ENCODE measurements at regions not wholly inside any gene's neighbourhood (a gene's known extent, or its start where the extent isn't known, plus 50 kb on each side); places are given as distances from the start of the nearest gene placed in this dataset.

DNA sequence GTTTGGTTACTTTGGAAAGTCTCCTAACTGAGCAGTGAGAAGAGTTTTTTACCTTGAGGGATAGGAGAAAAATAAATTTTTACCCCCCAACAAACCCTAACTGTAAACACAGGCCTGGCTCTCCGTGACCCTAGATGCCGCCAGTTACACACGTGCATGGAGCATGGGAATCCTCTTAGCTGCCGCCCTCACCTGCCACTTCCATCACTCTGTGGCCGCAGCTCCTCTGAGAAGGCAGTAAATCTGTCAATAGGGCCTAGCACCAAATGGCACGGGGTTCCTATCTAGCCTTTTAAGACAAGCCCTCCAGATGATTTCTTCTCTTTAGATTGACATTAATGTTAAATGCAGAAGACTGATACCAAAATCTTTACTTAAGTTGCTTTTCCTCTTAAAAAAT is 330.3 kb upstream of the FAM241A start:
- DNase-seq = no peak

DNA sequence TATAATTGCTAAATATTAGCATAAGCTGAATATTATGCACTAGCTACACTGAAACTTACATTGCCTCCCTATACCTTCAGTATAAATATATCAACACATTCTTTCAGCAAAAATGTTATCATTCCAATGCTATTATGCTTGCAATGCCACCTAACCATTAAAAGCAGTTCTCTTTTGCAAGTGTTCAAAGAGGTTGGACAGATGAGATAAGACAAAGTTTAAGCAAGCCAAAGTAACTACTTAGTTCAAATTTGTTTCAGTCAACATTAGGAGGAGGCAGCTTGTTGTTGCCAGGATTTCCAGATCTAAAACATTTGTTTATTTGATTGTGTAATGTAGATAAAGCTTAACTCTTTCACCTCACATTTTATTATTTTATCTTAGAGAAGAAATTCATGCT is 323.9 kb upstream of the FAM241A start:
- DNase-seq = no peak

- no peak for DNase-seq
Observed at GRCh38 chr4:111836601-111837000, 308.7 kb upstream of the FAM241A start.

- no peak for DNase-seq
Observed at GRCh38 chr4:111837761-111838160, 307.5 kb upstream of the FAM241A start.

DNA sequence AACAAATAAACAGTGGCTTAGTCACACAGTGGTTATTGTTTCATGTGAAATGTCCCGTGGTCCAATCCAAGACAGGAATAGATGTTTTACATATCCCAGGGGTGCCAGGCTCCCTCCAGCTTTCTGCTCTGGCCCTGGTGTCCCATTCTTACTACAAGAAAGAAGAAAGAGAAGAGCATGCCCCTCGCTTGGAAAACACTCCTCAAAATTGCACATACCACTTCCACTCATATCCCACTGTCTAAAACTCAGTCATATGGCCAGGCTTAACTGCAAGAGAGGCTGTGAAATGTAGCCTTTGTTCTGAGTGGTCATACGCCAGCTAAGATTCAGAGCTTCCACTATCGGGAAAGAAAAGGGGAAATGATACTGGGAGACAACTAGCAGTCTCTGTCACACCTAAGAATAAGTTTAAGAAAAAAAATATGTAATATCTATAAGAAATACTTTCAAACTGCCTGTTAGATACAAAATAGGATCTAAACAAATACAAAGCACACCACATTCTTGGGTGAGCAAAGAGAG is 306.8 kb upstream of the FAM241A start:
- DNase-seq = no peak

DNA sequence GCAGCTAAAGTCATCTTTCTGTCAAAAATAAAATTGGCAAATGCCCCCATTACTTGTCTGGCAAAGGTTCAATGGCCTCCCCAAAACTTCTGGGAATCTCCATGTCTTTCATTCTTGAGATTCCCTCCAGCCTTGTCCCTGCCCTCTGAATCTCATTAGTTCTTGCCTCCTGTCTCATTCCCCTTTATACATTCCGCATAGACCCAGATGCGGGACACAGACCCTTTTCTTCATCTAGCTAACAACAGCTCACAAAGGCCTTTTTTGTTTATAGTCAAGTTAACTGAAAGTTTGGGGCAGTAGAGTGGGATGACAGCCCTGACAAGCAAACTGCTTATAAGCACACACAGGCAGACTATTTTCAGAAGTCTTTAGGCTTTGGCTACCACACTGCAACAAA is 306.1 kb upstream of the FAM241A start:
- no peak for DNase-seq

- DNase-seq = no peak
Observed at GRCh38 chr4:111842336-111842735, 302.9 kb upstream of the FAM241A start.

DNA sequence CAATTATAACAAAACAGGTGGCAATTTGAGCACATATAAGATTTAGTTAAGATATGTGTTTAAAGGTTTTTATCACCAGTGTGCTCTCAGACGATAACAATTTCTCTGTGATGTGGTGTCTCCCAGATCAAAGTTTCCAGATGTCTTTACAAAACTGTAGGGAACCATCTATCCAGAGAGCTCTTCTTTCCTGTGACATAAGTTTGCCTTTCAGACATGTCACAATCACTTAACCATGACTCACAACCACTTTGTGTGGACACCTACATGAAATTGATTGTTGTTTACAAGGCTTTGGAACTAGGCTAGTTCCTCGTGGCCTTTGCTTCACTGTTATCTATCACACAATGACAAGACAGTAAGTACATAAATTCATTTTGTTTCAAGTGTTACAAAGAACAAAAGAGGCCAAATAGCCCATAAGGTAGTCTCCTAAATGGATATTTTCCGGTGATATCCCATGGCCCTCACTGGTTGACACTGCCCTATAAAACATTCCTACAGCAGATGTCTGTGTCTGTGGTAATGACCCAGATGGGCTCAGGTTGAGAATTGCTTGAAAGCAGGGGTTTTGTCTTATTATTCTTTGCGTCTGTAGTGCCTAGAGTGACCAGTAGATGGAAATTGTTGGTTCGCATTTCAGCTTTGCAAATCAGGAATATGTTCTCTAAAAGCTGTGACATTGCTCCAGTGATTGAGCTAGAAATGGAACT is 297.8 kb upstream of the FAM241A start:
- DNase-seq = no peak

GRCh38 chr4:111849746-111850284 is 295.4 kb upstream of the FAM241A start:
- DNase-seq = no peak

DNA sequence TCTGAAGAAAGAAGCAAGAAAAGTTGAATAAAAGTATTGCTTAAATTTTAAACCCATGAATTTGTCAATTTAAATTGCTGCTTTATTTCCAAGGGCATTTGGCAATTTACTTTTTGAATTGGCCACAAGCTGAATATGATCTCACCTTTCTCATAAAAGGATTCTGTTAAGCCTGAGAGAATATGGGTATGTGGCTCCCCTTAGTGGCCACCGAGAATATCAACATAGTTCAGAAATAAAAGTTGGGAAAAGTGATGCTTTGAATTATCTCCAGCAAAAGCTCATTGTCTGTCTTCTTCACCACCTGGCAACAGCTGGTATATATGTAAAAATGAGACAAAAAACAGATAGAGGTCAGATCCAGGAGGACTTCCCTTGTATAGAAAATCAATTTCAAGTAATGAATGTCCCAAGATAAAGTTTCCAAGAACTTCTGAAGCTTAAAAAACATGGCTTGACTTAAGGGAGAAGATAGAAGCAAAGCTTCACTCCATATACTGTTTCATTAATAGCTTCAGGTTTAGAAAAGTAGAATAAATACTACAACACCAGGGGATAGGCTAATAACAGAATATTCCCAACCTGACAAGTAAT is 290.7 kb upstream of the FAM241A start:
- peak; percentile 11 for DNase-seq

- no peak for DNase-seq
Observed at GRCh38 chr4:111855308-111855707, 289.9 kb upstream of the FAM241A start.

- DNase-seq = no peak
Observed at GRCh38 chr4:111864066-111864465, 281.2 kb upstream of the FAM241A start.

DNA sequence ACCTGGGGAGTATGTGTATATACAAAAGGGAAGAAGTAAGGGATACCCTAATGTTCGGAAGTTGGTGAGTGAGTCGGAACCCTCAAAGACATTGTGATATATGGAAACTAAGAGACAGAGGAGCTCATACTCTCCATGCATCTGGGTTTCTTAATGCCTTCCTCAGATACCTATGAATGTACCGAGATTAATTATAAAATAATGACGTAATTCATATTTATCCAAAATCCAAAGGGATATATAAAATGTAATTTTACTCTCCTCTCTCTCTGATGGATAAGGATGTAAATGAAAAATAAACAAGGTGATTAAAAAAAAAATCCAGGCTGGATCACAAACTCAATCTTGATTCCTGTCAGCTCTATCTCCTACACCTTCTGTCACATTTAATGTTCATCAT is 275.9 kb upstream of the FAM241A start:
- no peak for DNase-seq

GRCh38 chr4:111871802-111872201 is 273.5 kb upstream of the FAM241A start:
- no peak for DNase-seq

DNA sequence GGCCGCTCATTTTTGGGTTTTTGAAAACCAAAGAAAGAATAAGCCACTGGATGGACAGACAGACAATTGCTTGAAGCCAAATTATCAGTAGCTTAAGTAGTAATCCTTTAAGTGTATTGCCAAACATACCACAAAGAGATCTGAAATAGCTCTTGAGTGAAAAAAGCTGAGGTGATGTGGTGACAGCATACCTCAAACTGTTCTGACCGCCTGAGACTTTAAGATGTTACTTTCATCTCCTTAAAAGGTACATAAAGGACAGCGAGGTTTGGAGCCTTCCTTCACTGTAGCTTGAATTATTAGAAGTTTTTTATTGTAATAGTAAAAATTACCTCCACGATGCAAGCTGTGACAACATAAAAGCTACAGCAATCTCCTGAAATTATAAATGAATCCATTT is 271.5 kb upstream of the FAM241A start:
- DNase-seq = no peak

GRCh38 chr4:111879539-111879938 is 265.7 kb upstream of the FAM241A start:
- DNase-seq = no peak

- DNase-seq = no peak
Observed at GRCh38 chr4:111880116-111880515, 265.1 kb upstream of the FAM241A start.

DNA sequence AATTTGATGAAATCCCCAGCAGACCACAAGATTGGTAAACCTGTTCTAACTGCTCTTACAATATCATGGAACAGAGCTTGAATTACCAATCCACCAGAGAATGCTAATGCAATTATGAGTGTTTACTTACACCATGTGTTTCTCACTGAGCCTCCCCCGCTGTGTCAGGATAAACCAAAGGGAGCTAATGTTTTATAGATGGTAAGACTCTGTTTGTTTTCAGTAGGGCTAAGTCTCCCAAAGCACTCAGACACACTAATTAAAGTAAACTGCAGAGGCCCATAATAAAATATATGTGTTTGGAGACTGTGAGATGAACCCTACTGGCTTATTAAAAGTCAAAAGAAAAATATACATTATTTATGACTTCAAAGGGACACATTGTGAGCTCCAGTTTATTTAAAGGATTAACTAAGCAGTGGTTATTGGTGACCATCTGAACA is 261.7 kb upstream of the FAM241A start:
- DNase-seq = no peak

GRCh38 chr4:111890412-111890811 is 254.8 kb upstream of the FAM241A start:
- no peak for DNase-seq

DNA sequence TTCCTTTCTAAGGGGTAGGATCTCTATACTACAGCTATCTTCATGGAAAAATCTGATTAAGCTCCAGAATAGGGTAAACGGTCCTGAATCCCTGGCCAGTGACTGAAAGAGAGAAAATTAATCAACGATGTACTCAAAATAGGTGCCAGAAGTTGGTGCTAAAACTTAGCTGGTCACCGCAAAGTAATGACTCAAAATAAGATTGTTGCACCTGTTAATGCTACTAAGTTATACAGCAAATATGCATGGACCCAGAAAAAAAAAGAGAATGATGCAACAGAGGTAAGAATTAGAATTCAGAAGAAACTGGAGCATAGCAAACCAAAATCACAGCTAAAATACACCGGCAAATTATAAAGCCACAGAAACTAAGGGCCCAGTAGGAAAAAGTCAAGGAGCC is 239.7 kb upstream of the FAM241A start:
- no peak for DNase-seq

DNA sequence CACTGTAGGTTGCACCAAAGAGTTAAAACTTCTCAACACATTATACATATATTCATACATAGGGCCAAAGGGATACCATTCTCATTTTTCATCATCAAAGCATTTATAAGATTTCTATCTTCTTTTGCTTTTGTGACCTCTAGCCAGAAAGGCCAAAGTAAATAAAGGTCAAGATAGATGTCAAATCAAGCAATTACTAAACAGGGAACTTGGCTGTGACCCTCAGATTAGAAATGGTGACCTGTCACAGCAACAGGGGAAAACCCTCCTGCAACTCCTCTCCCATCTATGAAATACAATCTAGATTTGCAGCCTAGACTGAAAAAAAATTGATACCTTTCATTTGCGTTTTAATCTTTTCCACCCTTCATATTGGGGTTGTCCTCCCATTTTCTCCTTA is 225.6 kb upstream of the FAM241A start:
- no peak for DNase-seq

GRCh38 chr4:111921714-111922113 is 223.5 kb upstream of the FAM241A start:
- DNase-seq = no peak

DNA sequence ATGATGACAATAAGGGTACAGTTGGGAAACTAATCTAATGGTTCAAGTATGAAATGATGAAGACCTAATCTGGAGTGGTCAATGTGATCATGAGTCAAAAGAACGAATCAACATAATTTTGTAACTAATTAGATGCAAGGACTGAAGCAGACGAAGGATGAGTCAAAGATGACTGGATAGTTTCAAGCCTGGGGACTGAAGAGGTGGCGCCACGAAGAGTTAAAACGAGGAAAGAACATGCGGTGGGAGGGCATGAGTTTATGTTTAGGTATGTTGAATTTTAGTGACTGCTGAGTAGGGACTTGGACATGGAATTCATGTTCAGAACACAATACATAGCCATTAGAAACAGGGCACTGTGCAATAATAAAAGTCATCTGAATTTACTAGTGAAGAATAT is 221.5 kb upstream of the FAM241A start:
- DNase-seq = no peak

GRCh38 chr4:111924696-111925095 is 220.6 kb upstream of the FAM241A start:
- no peak for DNase-seq
